ENCODE measurements at regions not wholly inside any gene's neighbourhood (a gene's known extent, or its start where the extent isn't known, plus 50 kb on each side); places are given as distances from the start of the nearest gene placed in this dataset.
A peak's percentile ranks its signal among the peaks of the same experiment; 100 is the strongest.

GRCh38 chr10:20622531-20623211 is 274.4 kb downstream of the NEBL start:
- peaks cover 4 to 11% of the 10 kb centered on the region in 2 donors for H3K4me1 ChIP-seq
- H3K27ac ChIP-seq: peak overlapping the region in 1 of 2 donors; percentile 60
- DNase-seq (peak in 1 of 4 donors; percentile 44), ATAC-seq (peak; percentile 95)
- no peaks in the 10 kb centered on the region for H3K9me3 ChIP-seq
- no peak for TF ChIP-seq CTCF (IDR thresholded peaks at IDR 0.05)
- no peaks in the 10 kb centered on the region for H3K36me3 ChIP-seq
- intact Hi-C loops (cut with DNase I): no loop called here
- H3K4me3 ChIP-seq: no peak overlapping the region
- no peaks in the 10 kb centered on the region for H3K27me3 ChIP-seq

GRCh38 chr10:20620981-20621380 is 276.1 kb downstream of the NEBL start:
- Histone ChIP-seq H3K4me1 (peaks cover 4 to 15% of the 10 kb centered on the region in 2 donors), H3K36me3 (no peaks in the 10 kb centered on the region), H3K4me3 (no peak overlapping the region), H3K27me3 (no peaks in the 10 kb centered on the region), H3K27ac (no peak overlapping the region), H3K9me3 (no peaks in the 10 kb centered on the region)
- ATAC-seq: no peak
- no peak for DNase-seq
- no peak for TF ChIP-seq CTCF (IDR thresholded peaks at IDR 0.05)
- intact Hi-C loops (cut with DNase I): no loop called here

GRCh38 chr10:20618011-20618547 is 279.0 kb downstream of the NEBL start:
- H3K36me3 ChIP-seq: no peaks in the 10 kb centered on the region
- DNase-seq (peak in 1 of 4 donors; percentile 48), ATAC-seq (no peak)
- no peak for TF ChIP-seq CTCF (IDR thresholded peaks at IDR 0.05)
- H3K9me3 ChIP-seq: no peaks in the 10 kb centered on the region
- H3K27ac ChIP-seq: no peak overlapping the region
- intact Hi-C loops (cut with DNase I): no loop called here
- no peak overlapping the region for H3K4me3 ChIP-seq
- H3K4me1 ChIP-seq: peaks cover 4 to 12% of the 10 kb centered on the region in 2 donors
- H3K27me3 ChIP-seq: no peaks in the 10 kb centered on the region

GRCh38 chr10:20616918-20617810 is 279.9 kb downstream of the NEBL start:
- no peak for TF ChIP-seq CTCF (IDR thresholded peaks at IDR 0.05)
- intact Hi-C loops (cut with DNase I): no loop called here
- ATAC-seq (peak; percentile 52), DNase-seq (no peak)
- H3K4me1 ChIP-seq: peaks cover 0 to 6% of the 10 kb centered on the region in 2 donors
- peak overlapping the region in 1 of 2 donors; percentile 47 for H3K27ac ChIP-seq
- no peak overlapping the region for H3K4me3 ChIP-seq
- no peaks in the 10 kb centered on the region for H3K36me3 ChIP-seq
- no peaks in the 10 kb centered on the region for H3K27me3 ChIP-seq
- no peaks in the 10 kb centered on the region for H3K9me3 ChIP-seq

All from left lung (tissue), 4 donors.